ENCODE measurements at regions not wholly inside any gene's neighbourhood (a gene's known extent, or its start where the extent isn't known, plus 50 kb on each side); places are given as distances from the start of the nearest gene placed in this dataset.

GRCh38 chr2:898319-898718 is 52.3 kb upstream of the SNTG2 start:
- TF ChIP-seq CTCF (IDR thresholded peaks at IDR 0.05; ENCODE audit: extremely low read depth, missing control alignments) = no peak
- no peak for DNase-seq (ENCODE audit: low spot score)

- no peak for DNase-seq (ENCODE audit: low spot score)
- TF ChIP-seq CTCF (IDR thresholded peaks at IDR 0.05; ENCODE audit: extremely low read depth, missing control alignments) = no peak
Observed at GRCh38 chr2:897091-897490, 53.6 kb upstream of the SNTG2 start.

- no peak for DNase-seq (ENCODE audit: low spot score)
Observed at GRCh38 chr2:893311-893710, 57.3 kb upstream of the SNTG2 start.

GRCh38 chr2:892892-893291 is 57.8 kb upstream of the SNTG2 start:
- no peak for DNase-seq (ENCODE audit: low spot score)
- TF ChIP-seq CTCF (IDR thresholded peaks at IDR 0.05; ENCODE audit: extremely low read depth, missing control alignments) = no peak

More at GRCh38 chr2:893311-893710, 57.3 kb upstream of the SNTG2 start:
- no peak for TF ChIP-seq CTCF (IDR thresholded peaks at IDR 0.05; ENCODE audit: extremely low read depth, missing control alignments)

- no peak for TF ChIP-seq CTCF (IDR thresholded peaks at IDR 0.05; ENCODE audit: extremely low read depth, missing control alignments)
- DNase-seq (ENCODE audit: low spot score) = no peak
Observed at GRCh38 chr2:892401-892800, 58.2 kb upstream of the SNTG2 start.

- no peak for TF ChIP-seq CTCF (IDR thresholded peaks at IDR 0.05; ENCODE audit: extremely low read depth, missing control alignments)
- DNase-seq (ENCODE audit: low spot score) = no peak
Observed at GRCh38 chr2:891734-892133, 58.9 kb upstream of the SNTG2 start.

GRCh38 chr2:890791-891190 is 59.9 kb upstream of the SNTG2 start:
- TF ChIP-seq CTCF (IDR thresholded peaks at IDR 0.05; ENCODE audit: extremely low read depth, missing control alignments) = no peak
- DNase-seq (ENCODE audit: low spot score) = no peak

Data from GM20000 (cell line).